ENCODE measurements at regions not wholly inside any gene's neighbourhood (a gene's known extent, or its start where the extent isn't known, plus 50 kb on each side); places are given as distances from the start of the nearest gene placed in this dataset.

DNA sequence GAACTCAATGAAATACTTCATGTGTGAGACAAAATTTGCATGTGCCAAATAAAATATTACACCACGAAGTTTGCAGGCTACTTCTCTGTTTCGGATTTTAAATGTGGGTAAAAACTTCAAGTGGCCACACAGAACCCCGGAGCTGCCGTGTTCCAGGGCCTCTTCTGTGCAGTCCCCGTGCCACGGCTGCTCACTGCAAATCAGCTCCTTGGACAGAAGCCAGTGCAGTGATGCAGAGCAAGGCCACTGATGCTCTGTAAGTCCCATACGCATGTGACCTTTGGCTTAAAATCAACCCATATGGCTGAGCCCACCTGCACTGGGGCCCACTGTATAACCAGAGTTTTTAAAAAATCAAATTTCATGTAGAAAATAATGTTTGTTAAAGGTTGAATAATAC lies 1309.4 kb downstream of the TBC1D22A start:
- ATAC-seq (no peak), DNase-seq (no peak)
- Histone ChIP-seq H2AFZ (ENCODE audit: low read length) (no peak overlapping the region), H3K4me1 (ENCODE audit: insufficient read depth, low read length) (no peaks in the 10 kb centered on the region), H3K9ac (ENCODE audit: low read length) (no peak overlapping the region), H3K9me3 (ENCODE audit: low read length) (no peaks in the 10 kb centered on the region), H3K4me2 (ENCODE audit: low read length) (no peak overlapping the region), H4K20me1 (ENCODE audit: low read length) (no peaks in the 10 kb centered on the region), H3K27me3 (ENCODE audit: low read length) (no peaks in the 10 kb centered on the region), H3K9me2 (replicated peaks; ENCODE audit: low read length) (no peaks in the 10 kb centered on the region), H3F3A (ENCODE audit: low read length, unreplicated experiment) (no peaks in the 10 kb centered on the region), H3K4me3 (ENCODE audit: low read length) (no peak overlapping the region), H3K36me3 (ENCODE audit: low read depth, low read length) (no peaks in the 10 kb centered on the region), H3K79me2 (ENCODE audit: low read length) (no peaks in the 10 kb centered on the region), H3K27ac (ENCODE audit: low read length) (no peak overlapping the region)
- ChIA-PET CTCF (no interaction called here), POLR2A (ENCODE audit: unreplicated experiment) (no interaction called here)
- BruUV-seq (replicated peaks): no TSS peak
- intact Hi-C loops (cut with micrococcal nuclease): no loop called here
- TF ChIP-seq, protein P1, sequence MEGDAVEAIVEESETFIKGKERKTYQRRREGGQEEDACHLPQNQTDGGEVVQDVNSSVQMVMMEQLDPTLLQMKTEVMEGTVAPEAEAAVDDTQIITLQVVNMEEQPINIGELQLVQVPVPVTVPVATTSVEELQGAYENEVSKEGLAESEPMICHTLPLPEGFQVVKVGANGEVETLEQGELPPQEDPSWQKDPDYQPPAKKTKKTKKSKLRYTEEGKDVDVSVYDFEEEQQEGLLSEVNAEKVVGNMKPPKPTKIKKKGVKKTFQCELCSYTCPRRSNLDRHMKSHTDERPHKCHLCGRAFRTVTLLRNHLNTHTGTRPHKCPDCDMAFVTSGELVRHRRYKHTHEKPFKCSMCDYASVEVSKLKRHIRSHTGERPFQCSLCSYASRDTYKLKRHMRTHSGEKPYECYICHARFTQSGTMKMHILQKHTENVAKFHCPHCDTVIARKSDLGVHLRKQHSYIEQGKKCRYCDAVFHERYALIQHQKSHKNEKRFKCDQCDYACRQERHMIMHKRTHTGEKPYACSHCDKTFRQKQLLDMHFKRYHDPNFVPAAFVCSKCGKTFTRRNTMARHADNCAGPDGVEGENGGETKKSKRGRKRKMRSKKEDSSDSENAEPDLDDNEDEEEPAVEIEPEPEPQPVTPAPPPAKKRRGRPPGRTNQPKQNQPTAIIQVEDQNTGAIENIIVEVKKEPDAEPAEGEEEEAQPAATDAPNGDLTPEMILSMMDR (conservative IDR thresholded peaks at IDR 0.05; ENCODE audit: low read depth, low read length): no peak
- no peak for TF ChIP-seq EZH2 (IDR thresholded peaks at IDR 0.05; ENCODE audit: low read length, unreplicated experiment)
- TF ChIP-seq EZH2phosphoT487 (IDR thresholded peaks at IDR 0.05; ENCODE audit: borderline replicate concordance, low read length): no peak

DNA sequence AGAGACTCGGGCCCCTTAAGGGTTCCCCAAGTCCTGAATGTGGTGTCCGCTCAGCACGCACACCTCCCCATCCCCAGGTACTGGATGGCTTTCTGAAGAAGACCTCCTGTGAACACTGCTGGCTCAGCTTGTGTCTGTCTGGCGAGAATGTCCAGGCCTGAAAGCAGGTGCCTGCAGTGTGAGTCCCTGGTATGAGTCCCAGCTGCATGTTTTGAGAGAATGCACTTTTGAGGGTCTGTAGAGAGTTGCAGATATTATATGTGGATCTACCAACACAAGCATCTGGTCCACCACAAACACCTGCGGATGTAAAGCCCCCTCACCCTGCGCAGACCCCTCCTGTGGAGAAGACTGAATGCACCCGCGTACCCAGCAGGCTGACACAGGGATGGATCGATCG lies 1308.9 kb downstream of the TBC1D22A start:
- ATAC-seq: no peak
- Histone ChIP-seq H3K79me2 (ENCODE audit: low read length) (no peaks in the 10 kb centered on the region), H3K4me1 (ENCODE audit: insufficient read depth, low read length) (no peaks in the 10 kb centered on the region), H3F3A (ENCODE audit: low read length, unreplicated experiment) (no peaks in the 10 kb centered on the region), H3K9me3 (ENCODE audit: low read length) (no peaks in the 10 kb centered on the region), H4K20me1 (ENCODE audit: low read length) (no peaks in the 10 kb centered on the region), H3K9ac (ENCODE audit: low read length) (no peak overlapping the region), H3K27ac (ENCODE audit: low read length) (no peak overlapping the region), H3K4me2 (ENCODE audit: low read length) (no peak overlapping the region), H3K4me3 (ENCODE audit: low read length) (no peak overlapping the region), H3K27me3 (ENCODE audit: low read length) (no peaks in the 10 kb centered on the region), H3K9me2 (replicated peaks; ENCODE audit: low read length) (no peaks in the 10 kb centered on the region), H2AFZ (ENCODE audit: low read length) (no peak overlapping the region), H3K36me3 (ENCODE audit: low read depth, low read length) (no peaks in the 10 kb centered on the region)
- CTCF ChIA-PET: no interaction called here
- POLR2A ChIA-PET (ENCODE audit: unreplicated experiment): no interaction called here
- TF ChIP-seq EZH2 (IDR thresholded peaks at IDR 0.05; ENCODE audit: low read length, unreplicated experiment): no peak
- no peak for TF ChIP-seq EZH2phosphoT487 (IDR thresholded peaks at IDR 0.05; ENCODE audit: borderline replicate concordance, low read length)
- TF ChIP-seq, protein P1 (conservative IDR thresholded peaks at IDR 0.05; ENCODE audit: low read depth, low read length): no peak
- no TSS peak for BruUV-seq (replicated peaks)
- intact Hi-C loops (cut with micrococcal nuclease): no loop called here
- no peak for DNase-seq

DNA sequence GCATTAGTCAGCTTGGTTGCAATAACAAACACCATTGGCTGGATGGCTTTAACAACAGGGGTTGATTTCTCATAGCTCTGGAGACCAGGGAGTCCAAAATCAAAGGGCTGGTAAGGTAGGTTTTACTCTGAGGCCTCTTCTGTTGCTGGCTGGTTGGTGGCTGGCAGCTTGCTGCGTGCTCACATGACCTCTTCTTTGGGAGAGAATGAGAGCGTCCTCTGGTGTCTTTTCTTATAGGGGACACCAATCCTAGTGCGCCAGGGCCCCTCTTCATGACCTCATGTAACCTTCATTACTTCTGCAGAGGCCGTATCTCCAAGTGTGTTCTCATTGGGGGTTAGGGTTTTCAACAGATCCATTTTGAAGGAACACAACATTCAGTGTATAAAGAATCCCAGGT lies 1308.3 kb downstream of the TBC1D22A start:
- intact Hi-C loops (cut with micrococcal nuclease): no loop called here
- Histone ChIP-seq H2AFZ (ENCODE audit: low read length) (no peak overlapping the region), H3K27me3 (ENCODE audit: low read length) (no peaks in the 10 kb centered on the region), H3K4me2 (ENCODE audit: low read length) (no peak overlapping the region), H3F3A (ENCODE audit: low read length, unreplicated experiment) (no peaks in the 10 kb centered on the region), H3K27ac (ENCODE audit: low read length) (no peak overlapping the region), H3K9me3 (ENCODE audit: low read length) (no peaks in the 10 kb centered on the region), H3K4me3 (ENCODE audit: low read length) (no peak overlapping the region), H3K4me1 (ENCODE audit: insufficient read depth, low read length) (no peaks in the 10 kb centered on the region), H4K20me1 (ENCODE audit: low read length) (no peaks in the 10 kb centered on the region), H3K9me2 (replicated peaks; ENCODE audit: low read length) (no peaks in the 10 kb centered on the region), H3K79me2 (ENCODE audit: low read length) (no peaks in the 10 kb centered on the region), H3K9ac (ENCODE audit: low read length) (no peak overlapping the region), H3K36me3 (ENCODE audit: low read depth, low read length) (no peaks in the 10 kb centered on the region)
- ChIA-PET POLR2A (ENCODE audit: unreplicated experiment) (no interaction called here), CTCF (no interaction called here)
- ATAC-seq (no peak), DNase-seq (no peak)
- no TSS peak for BruUV-seq (replicated peaks)
- TF ChIP-seq, protein P1 (conservative IDR thresholded peaks at IDR 0.05; ENCODE audit: low read depth, low read length): no peak
- no peak for TF ChIP-seq EZH2phosphoT487 (IDR thresholded peaks at IDR 0.05; ENCODE audit: borderline replicate concordance, low read length)
- no peak for TF ChIP-seq EZH2 (IDR thresholded peaks at IDR 0.05; ENCODE audit: low read length, unreplicated experiment)

Data from PC-3 (cell line).